WTC11 (cell line): ENCODE measurements at regions not wholly inside any gene's neighbourhood (a gene's known extent, or its start where the extent isn't known, plus 50 kb on each side); places are given as distances from the start of the nearest gene placed in this dataset.

Experiments
- ATAC-seq: fragments of 200-7000 bp; cut with Tn5 transposase; 2 replicates; pipeline ENCODE4 v1.10.0; 2021; ENCODE audit warnings: mild to moderate bottlenecking, moderate library complexity
- CTCF ChIA-PET: fragments of 300-600 bp; sonication (Branson Sonifier 250); formaldehyde crosslinking; loops from one replicate; lab custom pipeline; 2021; ENCODE audit warnings: antibody characterized with exemption; lab: Charles Lee
- POLR2A ChIA-PET: fragments of 350-600 bp; sonication (Branson Sonifier 250); formaldehyde crosslinking; loops from one replicate; lab custom pipeline; 2021; ENCODE audit warnings: antibody characterized with exemption; lab: Charles Lee
- DNase-seq: peaks from one replicate; pipeline ENCODE4 v3.0.0; 2021; ENCODE audit warnings: low spot score
- H3K27ac Mint-ChIP-seq: 2 replicates; pipeline ENCODE4 v1.8.0; 2021; ENCODE audit warnings: mixed read lengths
- H3K27me3 Mint-ChIP-seq: 2 replicates; pipeline ENCODE4 v1.8.0; 2021; ENCODE audit warnings: low read depth, mild to moderate bottlenecking, moderate library complexity, mixed read lengths
- H3K36me3 Mint-ChIP-seq: 2 replicates; pipeline ENCODE4 v1.8.0; 2021; ENCODE audit warnings: mixed read lengths
- H3K4me1 Mint-ChIP-seq: 2 replicates; pipeline ENCODE4 v1.8.0; 2022; ENCODE audit warnings: mixed read lengths
- H3K4me3 Mint-ChIP-seq: 2 replicates; pipeline ENCODE4 v1.8.0; 2021; ENCODE audit warnings: mild to moderate bottlenecking, moderate library complexity, mixed read lengths
- H3K9me3 Mint-ChIP-seq: 2 replicates; pipeline ENCODE4 v1.8.0; 2021; ENCODE audit warnings: mixed read lengths
- AR ChIP-seq: fragments of 250-450 bp; sonication (Bioruptor Pico); IDR thresholded peaks from 2 replicates; pipeline ENCODE4 v1.9.0; 2021; ENCODE audit warnings: mild to moderate bottlenecking
- ATF6 ChIP-seq: sonication (generic); formaldehyde crosslinking; IDR thresholded peaks from 2 replicates; pipeline ENCODE4 v1.8.1; 2023; ENCODE audit warnings: mild to moderate bottlenecking, missing genetic modification reagents
- CTCF ChIP-seq: fragments of 200-600 bp; IDR thresholded peaks from 2 replicates; pipeline ENCODE4 v1.8.0; 2022; ENCODE audit warnings: antibody characterized with exemption
- FOXJ3 ChIP-seq: sonication (generic); formaldehyde crosslinking; IDR thresholded peaks from 2 replicates; pipeline ENCODE4 v1.9.0; 2021; ENCODE audit warnings: missing genetic modification reagents, mild to moderate bottlenecking, borderline replicate concordance
- FOXK1 ChIP-seq: sonication (generic); formaldehyde crosslinking; IDR thresholded peaks from 2 replicates; pipeline ENCODE4 v1.8.0; 2022; ENCODE audit warnings: mild to moderate bottlenecking, moderate library complexity, missing genetic modification reagents
- GABPB1 ChIP-seq: sonication (generic); formaldehyde crosslinking; IDR thresholded peaks from 2 replicates; pipeline ENCODE4 v1.8.1; 2023; ENCODE audit warnings: mild to moderate bottlenecking, missing genetic modification reagents
- GRHL2 ChIP-seq: fragments of 250-450 bp; sonication (Bioruptor Pico); IDR thresholded peaks from 2 replicates; pipeline ENCODE4 v1.8.0; 2022; ENCODE audit warnings: mild to moderate bottlenecking, moderate library complexity; ENCODE audit not compliant: insufficient replicate concordance, severe bottlenecking
- HMGA2 ChIP-seq: fragments of 250-450 bp; sonication (Bioruptor Pico); IDR thresholded peaks from 2 replicates; pipeline ENCODE4 v1.4.0; 2021; ENCODE audit warnings: mild to moderate bottlenecking, moderate library complexity
- IRF2 ChIP-seq: sonication (generic); formaldehyde crosslinking; IDR thresholded peaks from 2 replicates; pipeline ENCODE4 v1.8.0; 2022; ENCODE audit warnings: low read depth, missing genetic modification reagents, borderline replicate concordance
- KAT7 ChIP-seq: sonication (generic); formaldehyde crosslinking; IDR thresholded peaks from 2 replicates; pipeline ENCODE4 v1.8.1; 2023; ENCODE audit warnings: missing genetic modification reagents, mild to moderate bottlenecking, borderline replicate concordance
- MAX ChIP-seq: sonication (generic); formaldehyde crosslinking; IDR thresholded peaks from 2 replicates; pipeline ENCODE4 v1.8.0; 2022; ENCODE audit warnings: mild to moderate bottlenecking, missing genetic modification reagents
- MLX ChIP-seq: sonication (generic); formaldehyde crosslinking; IDR thresholded peaks from 2 replicates; pipeline ENCODE4 v1.8.1; 2023; ENCODE audit warnings: mild to moderate bottlenecking, missing genetic modification reagents, moderate library complexity
- OVOL2 ChIP-seq: fragments of 250-450 bp; sonication (Bioruptor Pico); IDR thresholded peaks from 2 replicates; pipeline ENCODE4 v1.9.0; 2021; ENCODE audit warnings: mild to moderate bottlenecking, borderline replicate concordance
- PRRX2 ChIP-seq: fragments of 250-450 bp; sonication (Bioruptor Pico); IDR thresholded peaks from 2 replicates; pipeline ENCODE4 v1.8.0; 2021; ENCODE audit warnings: mild to moderate bottlenecking
- SOX15 ChIP-seq: fragments of 250-450 bp; sonication (Bioruptor Pico); IDR thresholded peaks from 2 replicates; pipeline ENCODE4 v1.9.0; 2021; ENCODE audit warnings: mild to moderate bottlenecking
- SP1 ChIP-seq: sonication (generic); formaldehyde crosslinking; conservative IDR thresholded peaks from 2 replicates; pipeline ENCODE4 v1.8.1; 2022; ENCODE audit warnings: missing genetic modification reagents
- ZNF219 ChIP-seq: sonication (generic); formaldehyde crosslinking; IDR thresholded peaks from 2 replicates; pipeline ENCODE4 v1.8.0; 2023; ENCODE audit warnings: missing genetic modification reagents, mild to moderate bottlenecking, borderline replicate concordance
- ZNF263 ChIP-seq: sonication (generic); formaldehyde crosslinking; IDR thresholded peaks from 2 replicates; pipeline ENCODE4 v1.8.1; 2022; ENCODE audit warnings: low read depth, mild to moderate bottlenecking, moderate library complexity, missing genetic modification reagents
- ZNF317 ChIP-seq: sonication (generic); formaldehyde crosslinking; IDR thresholded peaks from 2 replicates; pipeline ENCODE4 v1.8.1; 2023; ENCODE audit warnings: low read depth, mild to moderate bottlenecking, moderate library complexity, missing genetic modification reagents, borderline replicate concordance
- ZNF425 ChIP-seq: fragments of 250-450 bp; sonication (Bioruptor Pico); conservative IDR thresholded peaks from 2 replicates; pipeline ENCODE4 v1.9.0; 2021; ENCODE audit warnings: mild to moderate bottlenecking

- Mint-ChIP-seq H3K4me1 (no peaks in the 10 kb centered on the region), H3K27ac (no peak overlapping the region)
- TF ChIP-seq SP1 (CRISPR knock-in tag): no peak
- no peak for TF ChIP-seq MAX (CRISPR knock-in tag)
- TF ChIP-seq ZNF425 (CRISPR knock-in tag): no peak
- TF ChIP-seq, all 79 proteins: peak for 0
- Mint-ChIP-seq H3K36me3 (peaks cover 20% of the 10 kb centered on the region), H3K4me3 (no peak overlapping the region), H3K27me3 (no peaks in the 10 kb centered on the region), H3K9me3 (peaks cover 22% of the 10 kb centered on the region)
- DNase-seq (no peak), ATAC-seq (no peak)
- CTCF ChIA-PET: no interaction called here
- POLR2A ChIA-PET: no interaction called here
Measured at GRCh38 chr3:118088696-118089095, 946.0 kb downstream of the IGSF11 start.

- no peaks in the 10 kb centered on the region for H3K4me1 Mint-ChIP-seq
- H3K27me3 Mint-ChIP-seq: no peaks in the 10 kb centered on the region
- peaks cover 31% of the 10 kb centered on the region for H3K9me3 Mint-ChIP-seq
- no peak overlapping the region for H3K4me3 Mint-ChIP-seq
- H3K36me3 Mint-ChIP-seq: peaks cover 29% of the 10 kb centered on the region
- ChIA-PET POLR2A (no interaction called here), CTCF (no interaction called here)
- ATAC-seq (no peak), DNase-seq (no peak)
- TF ChIP-seq IRF2 (no peak), CTCF (no peak), OVOL2 (no peak), SOX15 (CRISPR knock-in tag) (no peak), HMGA2 (CRISPR knock-in tag) (no peak), MLX (CRISPR knock-in tag) (no peak), AR (CRISPR knock-in tag) (no peak)
- no peak overlapping the region for H3K27ac Mint-ChIP-seq
Measured at GRCh38 chr3:118089563-118089962, 945.1 kb downstream of the IGSF11 start.

GRCh38 chr3:118097226-118097625 is 937.4 kb downstream of the IGSF11 start:
- no peak for DNase-seq
- TF ChIP-seq PRRX2 (CRISPR knock-in tag) (no peak), AR (CRISPR knock-in tag) (no peak), FOXK1 (CRISPR knock-in tag) (no peak), ZNF317 (CRISPR knock-in tag) (no peak), SP1 (CRISPR knock-in tag) (no peak), ATF6 (no peak), ZNF263 (CRISPR knock-in tag) (no peak), KAT7 (CRISPR knock-in tag) (no peak), GABPB1 (no peak), FOXJ3 (no peak), ZNF219 (CRISPR knock-in tag) (no peak), GRHL2 (no peak)
- TF ChIP-seq, all 79 proteins: peak for 0
- Mint-ChIP-seq H3K9me3 (peaks cover 33% of the 10 kb centered on the region), H3K4me3 (no peak overlapping the region), H3K4me1 (no peaks in the 10 kb centered on the region), H3K36me3 (peaks cover 33% of the 10 kb centered on the region), H3K27me3 (no peaks in the 10 kb centered on the region), H3K27ac (no peak overlapping the region)
- no peak for ATAC-seq
- ChIA-PET POLR2A (no interaction called here), CTCF (no interaction called here)
